K562 (cell line): ENCODE measurements at regions not wholly inside any gene's neighbourhood (a gene's known extent, or its start where the extent isn't known, plus 50 kb on each side); places are given as distances from the start of the nearest gene placed in this dataset.

Experiments
- CBX1 ChIP-seq: sonication (generic); IDR thresholded peaks from 2 replicates; pipeline ENCODE4 v1.6.1; 2016; ENCODE audit warnings: antibody characterized with exemption, low read depth, mild to moderate bottlenecking
- CC2D1A ChIP-seq: fragments of 450-650 bp; IDR thresholded peaks from 2 replicates; pipeline ENCODE4 v1.6.1; 2017; ENCODE audit warnings: mild to moderate bottlenecking
- CREM ChIP-seq: IDR thresholded peaks from 2 replicates; pipeline ENCODE4 v1.6.1; 2014; ENCODE audit warnings: antibody characterized with exemption, low read depth
- CTCF ChIP-seq, 3 experiments: IDR thresholded peaks in 2 of 3; conservative IDR thresholded peaks in 1 of 3; 2 replicates each; pipeline ENCODE4 v1.5.1; 2011 to 2012; ENCODE audit warnings: low read length in 3 of 3, mild to moderate bottlenecking in 3 of 3, control low read depth in 2 of 3, improper control_type of control experiment in 1 of 3, inconsistent platforms in 1 of 3, low read depth in 1 of 3, mixed read lengths in 1 of 3, moderate library complexity in 1 of 3; ENCODE audit not compliant: insufficient read depth in 2 of 3
- DEAF1 ChIP-seq: fragments of 450-650 bp; formaldehyde crosslinking; IDR thresholded peaks from 2 replicates; pipeline ENCODE4 v1.4.0; 2020; ENCODE audit warnings: mild to moderate bottlenecking, moderate library complexity
- DIDO1 ChIP-seq: fragments of 450-650 bp; IDR thresholded peaks from 2 replicates; pipeline ENCODE4 v1.6.1; 2016; ENCODE audit warnings: low read depth, missing biosample characterization, missing genetic modification characterization
- FIP1L1 ChIP-seq: fragments of 200-400 bp; formaldehyde crosslinking; IDR thresholded peaks from 2 replicates; pipeline ENCODE4 v1.6.1; 2018; ENCODE audit warnings: mild to moderate bottlenecking, low read depth, low read length; ENCODE audit not compliant: poor library complexity, severe bottlenecking
- HCFC1 ChIP-seq: IDR thresholded peaks from 2 replicates; pipeline ENCODE4 v1.6.1; 2012; ENCODE audit warnings: low read depth, low read length, improper control_type of control experiment
- L3MBTL2 ChIP-seq: fragments of 450-650 bp; IDR thresholded peaks from 2 replicates; pipeline ENCODE4 v1.6.1; 2016; ENCODE audit warnings: mild to moderate bottlenecking, moderate library complexity
- NCOA4 ChIP-seq: fragments of 450-650 bp; IDR thresholded peaks from 2 replicates; pipeline ENCODE4 v1.6.1; 2018; ENCODE audit warnings: mild to moderate bottlenecking; ENCODE audit not compliant: partially characterized antibody
- NR3C1 ChIP-seq: sonication (generic); formaldehyde crosslinking; IDR thresholded peaks from 2 replicates; pipeline ENCODE4 v1.8.1; 2022; ENCODE audit warnings: missing genetic modification reagents
- SMARCB1 ChIP-seq: IDR thresholded peaks from 2 replicates; pipeline ENCODE4 v1.6.1; 2011; ENCODE audit warnings: improper control_type of control experiment, low read depth; ENCODE audit not compliant: insufficient read length
- SMARCE1 ChIP-seq: fragments of 450-650 bp; IDR thresholded peaks from 2 replicates; pipeline ENCODE4 v1.7.1; 2016; ENCODE audit warnings: mild to moderate bottlenecking
- STAG1 ChIP-seq: sonication (generic); formaldehyde crosslinking; IDR thresholded peaks from 2 replicates; pipeline ENCODE4 v1.5.0; 2020; ENCODE audit warnings: missing genetic modification reagents, borderline replicate concordance
- TAF1 ChIP-seq: IDR thresholded peaks from 2 replicates; pipeline ENCODE4 v1.6.1; 2011; ENCODE audit warnings: mild to moderate bottlenecking, low read length, moderate library complexity; ENCODE audit not compliant: insufficient read depth, control insufficient read depth, severe bottlenecking; ENCODE audit errors: extremely low read depth
- TCF7 ChIP-seq: sonication (generic); IDR thresholded peaks from 2 replicates; pipeline ENCODE4 v1.6.1; 2016; ENCODE audit warnings: antibody characterized with exemption, borderline replicate concordance
- ZNF12 ChIP-seq: sonication (generic); formaldehyde crosslinking; IDR thresholded peaks from 2 replicates; pipeline ENCODE4 v1.4.0; 2020; ENCODE audit warnings: mild to moderate bottlenecking, missing genetic modification reagents
- ZNF124 ChIP-seq: sonication (generic); formaldehyde crosslinking; IDR thresholded peaks from 2 replicates; pipeline ENCODE4 v1.8.1; 2022; ENCODE audit warnings: missing genetic modification reagents
- ZNF140 ChIP-seq: fragments of 250-450 bp; sonication (Bioruptor Pico); IDR thresholded peaks from 2 replicates; pipeline ENCODE4 v1.8.0; 2021; ENCODE audit warnings: moderate library complexity, mild to moderate bottlenecking, inconsistent platforms
- ZNF197 ChIP-seq: fragments of 200-800 bp; sonication (Bioruptor generic); IDR thresholded peaks from 2 replicates; pipeline ENCODE4 v1.6.1; 2016; ENCODE audit warnings: low read depth, missing genetic modification characterization, missing compliant biosample characterization
- ZNF212 ChIP-seq: fragments of 450-650 bp; formaldehyde crosslinking; IDR thresholded peaks from 2 replicates; pipeline ENCODE4 v1.4.0; 2020; ENCODE audit warnings: mild to moderate bottlenecking
- ZNF507 ChIP-seq: conservative IDR thresholded peaks from 2 replicates; pipeline ENCODE4 v1.6.1; 2017; ENCODE audit warnings: missing genetic modification characterization, missing compliant biosample characterization

- TF ChIP-seq TAF1, result no peak
- no peak for TF ChIP-seq NCOA4
- TF ChIP-seq ZNF197 (CRISPR knock-in tag), result no peak
- no peak for TF ChIP-seq FIP1L1
- peak in 1 of 3 experiments; percentile 11; a peak in 1 of 6 replicates for TF ChIP-seq CTCF (IDR thresholded peaks at IDR 0.05 in 2 of 3, conservative IDR thresholded peaks at IDR 0.05 in 1 of 3; ENCODE audit: insufficient read depth in 2 of 3, low read depth in 1 of 3, low read length in 3 of 3)
- TF ChIP-seq CREM, result no peak
- TF ChIP-seq CC2D1A, result no peak
- no peak for TF ChIP-seq CBX1
- no peak for TF ChIP-seq HCFC1
- TF ChIP-seq NR3C1 (CRISPR knock-in tag), result no peak
- no peak for TF ChIP-seq ZNF212
- TF ChIP-seq SMARCB1, result no peak
- TF ChIP-seq TCF7, result no peak
- no peak for TF ChIP-seq ZNF507
- no peak for TF ChIP-seq SMARCE1
- TF ChIP-seq ZNF124 (CRISPR knock-in tag), result no peak
- TF ChIP-seq ZNF140, result no peak
- TF ChIP-seq DEAF1, result no peak
- TF ChIP-seq DIDO1, result no peak
- TF ChIP-seq STAG1 (CRISPR knock-in tag), result no peak
- TF ChIP-seq L3MBTL2, result peak; percentile 46; the same call in 1 of the 2 replicates
- TF ChIP-seq ZNF12 (CRISPR knock-in tag), result no peak
Observed at GRCh38 chr9:90998573-90998972, 197.0 kb downstream of the SYK start (continued).
